Brain microvascular endothelial cell (primary cell): ENCODE measurements at regions not wholly inside any gene's neighbourhood (a gene's known extent, or its start where the extent isn't known, plus 50 kb on each side); places are given as distances from the start of the nearest gene placed in this dataset.
"Not testable (repeated sequence)": the region's sequence is repeated elsewhere in the genome, so short reads cannot be mapped to it uniquely, and the experiment has no call there.

Source experiments
- DNase-seq: peaks from one replicate; pipeline ENCODE4 v3.0.0-alpha.2; 2020
- H3K27ac ChIP-seq: fragments of 250-450 bp; sonication (Bioruptor Pico); 2 replicates; pipeline ENCODE4 v1.5.1; 2020; ENCODE audit warnings: mild to moderate bottlenecking, moderate library complexity
- H3K27me3 ChIP-seq: fragments of 250-450 bp; sonication (Bioruptor Pico); replicated peaks from 2 replicates; pipeline ENCODE4 v1.5.1; 2020; ENCODE audit warnings: mild to moderate bottlenecking
- H3K36me3 ChIP-seq: fragments of 250-450 bp; sonication (Bioruptor Pico); replicated peaks from 2 replicates; pipeline ENCODE4 v1.5.1; 2020; ENCODE audit warnings: mild to moderate bottlenecking
- H3K4me3 ChIP-seq: 2 replicates; pipeline ENCODE4 v1.5.1; 2011; ENCODE audit warnings: low read depth, mild to moderate bottlenecking, control low read depth, low read length, moderate library complexity
- CTCF ChIP-seq: IDR thresholded peaks from 2 replicates; pipeline ENCODE4 v1.5.1; 2011; ENCODE audit warnings: low read depth, mild to moderate bottlenecking, moderate library complexity, low read length, control low read depth, inconsistent platforms; ENCODE audit errors: missing control alignments
- in situ Hi-C: cut with HindIII; loops from 2 replicates; pipeline ENCODE4 v1.10.0; 2017; ENCODE audit warnings: low sequenced_read_pairs, low pct_ligation_motif_present

- DNase-seq = no peak
- Histone ChIP-seq H3K27me3 (no peaks in the 10 kb centered on the region), H3K27ac (no peak overlapping the region), H3K36me3 (no peaks in the 10 kb centered on the region), H3K4me3 (no peak overlapping the region)
- TF ChIP-seq CTCF = no peak
- in situ Hi-C loops = no loop called here
Measured at GRCh38 chr5:174895360-174895759, 171.0 kb downstream of the MSX2 start.

- in situ Hi-C loops = no loop called here
- TF ChIP-seq CTCF = no peak
- DNase-seq = no peak
- Histone ChIP-seq H3K27me3 (no peaks in the 10 kb centered on the region), H3K36me3 (no peaks in the 10 kb centered on the region), H3K27ac (no peak overlapping the region), H3K4me3 (no peak overlapping the region)
Measured at GRCh38 chr5:174892742-174893141, 168.4 kb downstream of the MSX2 start.

GRCh38 chr5:174880412-174881200 lies 156.2 kb downstream of the MSX2 start:
- DNase-seq, H3K27me3 ChIP-seq, in situ Hi-C loops, H3K27ac ChIP-seq, H3K36me3 ChIP-seq, H3K4me3 ChIP-seq: not testable (repeated sequence)

GRCh38 chr5:174877987-174878386 lies 153.6 kb downstream of the MSX2 start:
- Histone ChIP-seq H3K27ac (no peak overlapping the region), H3K36me3 (no peaks in the 10 kb centered on the region), H3K27me3 (no peaks in the 10 kb centered on the region), H3K4me3 (no peak overlapping the region)
- no peak for DNase-seq
- in situ Hi-C loops = no loop called here
- no peak for TF ChIP-seq CTCF

GRCh38 chr5:174872271-174872670 lies 147.9 kb downstream of the MSX2 start:
- no peak for DNase-seq
- no peaks in the 10 kb centered on the region for H3K27me3 ChIP-seq
- no peak overlapping the region for H3K27ac ChIP-seq
- no peak for TF ChIP-seq CTCF
- no peak overlapping the region for H3K4me3 ChIP-seq
- in situ Hi-C loops = no loop called here
- no peaks in the 10 kb centered on the region for H3K36me3 ChIP-seq

GRCh38 chr5:174852143-174852542 lies 127.8 kb downstream of the MSX2 start:
- Histone ChIP-seq H3K36me3 (no peaks in the 10 kb centered on the region), H3K4me3 (no peak overlapping the region), H3K27ac (no peak overlapping the region), H3K27me3 (no peaks in the 10 kb centered on the region)
- DNase-seq = no peak
- TF ChIP-seq CTCF = no peak
- in situ Hi-C loops = no loop called here
